ENCODE measurements at regions not wholly inside any gene's neighbourhood (a gene's known extent, or its start where the extent isn't known, plus 50 kb on each side); places are given as distances from the start of the nearest gene placed in this dataset.
A peak's percentile ranks its signal among the peaks of the same experiment; 100 is the strongest.

DNA sequence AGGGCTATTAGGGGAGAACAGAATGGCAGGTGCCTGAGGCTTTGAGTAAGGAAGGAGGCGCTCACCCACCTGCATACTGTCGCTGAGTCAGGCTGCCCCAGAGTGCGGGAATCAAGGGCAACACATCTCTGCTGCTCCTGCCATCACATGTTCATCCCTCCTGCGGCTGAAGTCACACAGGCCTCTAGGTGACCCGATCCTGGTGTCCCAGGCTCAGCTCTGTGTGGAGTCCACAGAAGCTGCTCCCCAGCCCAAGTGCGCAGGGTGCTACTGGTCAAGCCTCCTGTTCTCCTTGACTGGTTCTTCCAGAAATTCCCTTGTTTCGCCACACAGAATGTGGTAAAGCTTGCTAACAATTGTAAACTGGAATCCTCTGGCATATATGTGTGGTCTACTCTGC is 96.9 kb upstream of the IL6 start:
- Histone ChIP-seq H3K27me3 (no peaks in the 10 kb centered on the region), H3K4me3 (no peak overlapping the region), H3K79me2 (ENCODE audit: low read depth) (no peaks in the 10 kb centered on the region), H3F3A (ENCODE audit: low read depth) (no peaks in the 10 kb centered on the region), H3K4me1 (peaks cover 13% of the 10 kb centered on the region), H3K27ac (no peak overlapping the region), H3K36me3 (no peaks in the 10 kb centered on the region), H2AFZ (replicated peaks) (no peak overlapping the region), H4K20me1 (ENCODE audit: low read depth) (no peaks in the 10 kb centered on the region), H3K4me2 (no peak overlapping the region), H3K9me3 (ENCODE audit: low read depth) (no peaks in the 10 kb centered on the region), H3K9ac (no peak overlapping the region)
- no peaks in the 10 kb centered on the region for H3K27me3 Mint-ChIP-seq (ENCODE audit: insufficient read depth, low read depth)
- H3K4me1 Mint-ChIP-seq = peaks cover 4% of the 10 kb centered on the region
- H3K4me3 Mint-ChIP-seq = no peak overlapping the region
- DNase-seq (ENCODE audit: low spot score) = no peak
- no peak overlapping the region for H3K27ac Mint-ChIP-seq
- TF ChIP-seq EZH2phosphoT487 (IDR thresholded peaks at IDR 0.05) = no peak
- TF ChIP-seq EZH2 (IDR thresholded peaks at IDR 0.05) = no peak
- TF ChIP-seq, protein P1, sequence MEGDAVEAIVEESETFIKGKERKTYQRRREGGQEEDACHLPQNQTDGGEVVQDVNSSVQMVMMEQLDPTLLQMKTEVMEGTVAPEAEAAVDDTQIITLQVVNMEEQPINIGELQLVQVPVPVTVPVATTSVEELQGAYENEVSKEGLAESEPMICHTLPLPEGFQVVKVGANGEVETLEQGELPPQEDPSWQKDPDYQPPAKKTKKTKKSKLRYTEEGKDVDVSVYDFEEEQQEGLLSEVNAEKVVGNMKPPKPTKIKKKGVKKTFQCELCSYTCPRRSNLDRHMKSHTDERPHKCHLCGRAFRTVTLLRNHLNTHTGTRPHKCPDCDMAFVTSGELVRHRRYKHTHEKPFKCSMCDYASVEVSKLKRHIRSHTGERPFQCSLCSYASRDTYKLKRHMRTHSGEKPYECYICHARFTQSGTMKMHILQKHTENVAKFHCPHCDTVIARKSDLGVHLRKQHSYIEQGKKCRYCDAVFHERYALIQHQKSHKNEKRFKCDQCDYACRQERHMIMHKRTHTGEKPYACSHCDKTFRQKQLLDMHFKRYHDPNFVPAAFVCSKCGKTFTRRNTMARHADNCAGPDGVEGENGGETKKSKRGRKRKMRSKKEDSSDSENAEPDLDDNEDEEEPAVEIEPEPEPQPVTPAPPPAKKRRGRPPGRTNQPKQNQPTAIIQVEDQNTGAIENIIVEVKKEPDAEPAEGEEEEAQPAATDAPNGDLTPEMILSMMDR (IDR thresholded peaks at IDR 0.05) = no peak
- H3K36me3 Mint-ChIP-seq = no peaks in the 10 kb centered on the region
- H3K9me3 Mint-ChIP-seq = no peaks in the 10 kb centered on the region

DNA sequence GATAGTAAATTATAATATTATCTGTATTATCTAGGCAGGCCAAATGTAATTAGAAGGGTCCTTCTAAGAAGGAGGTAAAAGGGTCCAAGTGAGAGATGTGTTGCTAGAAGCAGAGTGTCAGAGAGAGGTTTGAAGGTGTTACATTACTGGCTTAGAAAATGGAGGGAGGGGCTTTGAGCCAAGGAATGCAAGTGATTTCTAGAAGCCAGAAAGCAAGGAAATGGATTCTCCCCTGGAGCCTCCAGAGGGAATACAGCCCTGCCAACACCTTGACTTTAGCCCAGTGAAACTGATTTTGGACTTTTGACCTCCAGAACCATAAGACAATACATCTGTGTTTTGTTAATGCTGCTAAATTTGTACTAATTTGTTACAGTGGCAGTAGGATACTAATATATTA is 97.9 kb upstream of the IL6 start:
- no peak overlapping the region for H3K4me2 ChIP-seq
- no peaks in the 10 kb centered on the region for H3K27me3 ChIP-seq
- no peaks in the 10 kb centered on the region for H4K20me1 ChIP-seq (ENCODE audit: low read depth)
- TF ChIP-seq EZH2 (IDR thresholded peaks at IDR 0.05) (no peak), EZH2phosphoT487 (IDR thresholded peaks at IDR 0.05) (no peak)
- TF ChIP-seq, protein P1 (IDR thresholded peaks at IDR 0.05) = no peak
- H3K9me3 Mint-ChIP-seq = no peaks in the 10 kb centered on the region
- no peaks in the 10 kb centered on the region for H3K79me2 ChIP-seq (ENCODE audit: low read depth)
- no peak overlapping the region for H3K4me3 ChIP-seq
- H3K36me3 ChIP-seq = no peaks in the 10 kb centered on the region
- no peaks in the 10 kb centered on the region for H3K36me3 Mint-ChIP-seq
- H3K9ac ChIP-seq = no peak overlapping the region
- H3F3A ChIP-seq (ENCODE audit: low read depth) = no peaks in the 10 kb centered on the region
- H3K4me1 ChIP-seq = peaks cover 13% of the 10 kb centered on the region
- peaks cover 3% of the 10 kb centered on the region for H3K4me1 Mint-ChIP-seq
- H2AFZ ChIP-seq (replicated peaks) = peak overlapping the region; percentile 57
- peak; percentile 12 for DNase-seq (ENCODE audit: low spot score)
- H3K9me3 ChIP-seq (ENCODE audit: low read depth) = no peaks in the 10 kb centered on the region
- no peak overlapping the region for H3K27ac ChIP-seq
- no peak overlapping the region for H3K27ac Mint-ChIP-seq
- no peaks in the 10 kb centered on the region for H3K27me3 Mint-ChIP-seq (ENCODE audit: insufficient read depth, low read depth)
- no peak overlapping the region for H3K4me3 Mint-ChIP-seq

DNA sequence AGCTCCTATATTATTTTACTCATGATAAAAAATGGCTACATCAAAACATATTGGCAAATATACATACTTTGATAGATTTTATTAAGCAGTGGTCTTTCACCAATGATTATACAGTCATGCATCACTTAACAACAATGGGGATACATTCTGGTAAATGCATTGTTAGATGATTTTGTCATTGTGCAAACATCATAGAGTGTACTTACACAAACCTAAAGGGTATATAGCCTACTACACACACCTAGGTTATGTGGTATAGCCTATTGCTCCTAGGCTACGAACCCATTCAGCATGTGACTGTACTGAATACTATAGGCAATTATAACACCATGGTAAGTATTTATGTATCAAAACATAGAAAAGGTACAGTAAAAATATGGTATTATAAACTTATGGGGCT is 98.9 kb upstream of the IL6 start:
- peaks cover 13% of the 10 kb centered on the region for H3K4me1 ChIP-seq
- H3K27ac ChIP-seq = no peak overlapping the region
- no peak for DNase-seq (ENCODE audit: low spot score)
- H3K4me3 Mint-ChIP-seq = no peak overlapping the region
- H3K79me2 ChIP-seq (ENCODE audit: low read depth) = no peaks in the 10 kb centered on the region
- H3K36me3 Mint-ChIP-seq = no peaks in the 10 kb centered on the region
- peaks cover 3% of the 10 kb centered on the region for H3K4me1 Mint-ChIP-seq
- H3K9me3 Mint-ChIP-seq = no peaks in the 10 kb centered on the region
- no peaks in the 10 kb centered on the region for H4K20me1 ChIP-seq (ENCODE audit: low read depth)
- no peaks in the 10 kb centered on the region for H3F3A ChIP-seq (ENCODE audit: low read depth)
- H3K27me3 ChIP-seq = no peaks in the 10 kb centered on the region
- no peak overlapping the region for H2AFZ ChIP-seq (replicated peaks)
- no peak overlapping the region for H3K9ac ChIP-seq
- H3K27me3 Mint-ChIP-seq (ENCODE audit: insufficient read depth, low read depth) = no peaks in the 10 kb centered on the region
- no peak for TF ChIP-seq EZH2phosphoT487 (IDR thresholded peaks at IDR 0.05)
- TF ChIP-seq, protein P1 (IDR thresholded peaks at IDR 0.05) = no peak
- TF ChIP-seq EZH2 (IDR thresholded peaks at IDR 0.05) = no peak
- no peak overlapping the region for H3K4me2 ChIP-seq
- no peak overlapping the region for H3K4me3 ChIP-seq
- H3K9me3 ChIP-seq (ENCODE audit: low read depth) = no peaks in the 10 kb centered on the region
- H3K27ac Mint-ChIP-seq = no peak overlapping the region
- no peaks in the 10 kb centered on the region for H3K36me3 ChIP-seq
